Liver (tissue), 8 donors: ENCODE measurements at regions not wholly inside any gene's neighbourhood (a gene's known extent, or its start where the extent isn't known, plus 50 kb on each side); places are given as distances from the start of the nearest gene placed in this dataset.

Experiments
- DNase-seq: peaks from one replicate; pipeline ENCODE4 v3.0.0-alpha.2; 2017; ENCODE audit warnings: low spot score
- H3K27ac ChIP-seq, 2 donors: one replicate each; pipeline ENCODE4 v1.7.0; 2013; ENCODE audit warnings: inconsistent platforms in 2 of 2, low read length in 2 of 2, control low read depth in 1 of 2, low read depth in 1 of 2, mild to moderate bottlenecking in 1 of 2
- H3K27me3 ChIP-seq, 4 donors: one replicate each; pipeline versions ENCODE4 v1.6.1 to v1.7.0; 2013; ENCODE audit warnings: low read length in 3 of 4, inconsistent platforms in 1 of 4, mild to moderate bottlenecking in 1 of 4, moderate library complexity in 1 of 4; ENCODE audit not compliant: control insufficient read depth in 4 of 4, insufficient read depth in 4 of 4
- H3K36me3 ChIP-seq, 4 donors: one replicate each; pipeline versions ENCODE4 v1.6.1 to v1.7.0; 2013; ENCODE audit warnings: low read length in 3 of 4, mild to moderate bottlenecking in 3 of 4, low read depth in 1 of 4, moderate library complexity in 1 of 4; ENCODE audit not compliant: control insufficient read depth in 4 of 4, insufficient read depth in 3 of 4
- H3K4me1 ChIP-seq, 4 donors: one replicate each; pipeline versions ENCODE4 v1.6.1 to v1.7.0; 2013; ENCODE audit warnings: low read length in 3 of 4, mild to moderate bottlenecking in 3 of 4, moderate library complexity in 1 of 4; ENCODE audit not compliant: control insufficient read depth in 4 of 4, insufficient read depth in 4 of 4
- H3K4me3 ChIP-seq, 3 donors: one replicate each; pipeline versions ENCODE4 v1.6.1 to v1.7.0; 2013; ENCODE audit warnings: low read length in 3 of 3, control low read depth in 1 of 3, low read depth in 1 of 3, mild to moderate bottlenecking in 1 of 3
- H3K9ac ChIP-seq, 2 donors: one replicate each; pipeline ENCODE4 v1.7.0; 2013; ENCODE audit warnings: low read length in 2 of 2, mild to moderate bottlenecking in 2 of 2, moderate library complexity in 2 of 2, control low read depth in 1 of 2, low read depth in 1 of 2
- H3K9me3 ChIP-seq, 4 donors: one replicate each; pipeline versions ENCODE4 v1.6.1 to v1.7.0; 2013; ENCODE audit warnings: low read length in 3 of 4; ENCODE audit not compliant: control insufficient read depth in 4 of 4
- EGR1 ChIP-seq, 2 donors: IDR thresholded peaks; 2 replicates each; pipeline ENCODE4 v1.6.1; 2016 to 2018; ENCODE audit warnings: antibody characterized with exemption in 2 of 2, low read depth in 2 of 2
- FOXA1 ChIP-seq: IDR thresholded peaks from 2 replicates; pipeline ENCODE4 v1.6.1; 2016; ENCODE audit warnings: antibody characterized with exemption
- FOXA2 ChIP-seq: IDR thresholded peaks from 2 replicates; pipeline ENCODE4 v1.6.1; 2016; ENCODE audit warnings: antibody characterized with exemption
- GABPA ChIP-seq, 2 donors: IDR thresholded peaks in 1 of 2; conservative IDR thresholded peaks in 1 of 2; 2 replicates each; pipeline ENCODE4 v1.6.1; 2016; ENCODE audit warnings: antibody characterized with exemption in 2 of 2, mild to moderate bottlenecking in 1 of 2, moderate library complexity in 1 of 2
- HNF4A ChIP-seq, 2 donors: conservative IDR thresholded peaks; 2 replicates each; pipeline ENCODE4 v1.6.1; 2016; ENCODE audit warnings: antibody characterized with exemption in 2 of 2, mild to moderate bottlenecking in 2 of 2
- JUND ChIP-seq, 2 donors: IDR thresholded peaks; 2 replicates each; pipeline ENCODE4 v1.6.1; 2016; ENCODE audit warnings: antibody characterized with exemption in 2 of 2
- NR2F2 ChIP-seq: IDR thresholded peaks from 2 replicates; pipeline ENCODE4 v1.6.1; 2016; ENCODE audit warnings: antibody characterized with exemption
- RXRA ChIP-seq, 2 donors: IDR thresholded peaks; 2 replicates each; pipeline ENCODE4 v1.6.1; 2017 to 2018; ENCODE audit warnings: antibody characterized with exemption in 2 of 2, mild to moderate bottlenecking in 1 of 2
- TAF1 ChIP-seq: conservative IDR thresholded peaks from 2 replicates; pipeline ENCODE4 v1.6.1; 2016; ENCODE audit warnings: antibody characterized with exemption, mild to moderate bottlenecking
- YY1 ChIP-seq: IDR thresholded peaks from 2 replicates; pipeline ENCODE4 v1.6.1; 2016; ENCODE audit warnings: antibody characterized with exemption, mild to moderate bottlenecking
- WGBS: extraction: QIAGEN DNeasy Blood & Tissue Kit; methylation state at CpG from one replicate; pipeline ENCODE4 v1.1.7; 2013; 5-methylcytosine and 5-hydroxymethylcytosine counted together
- TF ChIP-seq, protein P1 (sequence below): IDR thresholded peaks from 2 replicates; pipeline ENCODE4 v1.6.1; 2016; ENCODE audit warnings: antibody characterized with exemption
- TF ChIP-seq, protein P2 (sequence below): IDR thresholded peaks from 2 replicates; pipeline ENCODE4 v1.6.1; 2016; ENCODE audit warnings: antibody characterized with exemption
- TF ChIP-seq, protein P3 (sequence below): IDR thresholded peaks from 2 replicates; pipeline ENCODE4 v1.6.1; 2016; ENCODE audit warnings: antibody characterized with exemption, mild to moderate bottlenecking
- TF ChIP-seq, protein P4 (sequence below): IDR thresholded peaks from 2 replicates; pipeline ENCODE4 v1.6.1; 2016; ENCODE audit warnings: antibody characterized with exemption
- TF ChIP-seq, protein P5 (sequence below): fragments of 150-350 bp; IDR thresholded peaks from 2 replicates; pipeline ENCODE4 v1.5.1; 2017; ENCODE audit warnings: improper control_type of control experiment, low read depth, low read length; ENCODE audit not compliant: missing input control
- donor health status: healthy.
- donor health status: healthy.
- donor health status: healthy.
- donor health status: healthy.
- donor health status: healthy.

DNA sequence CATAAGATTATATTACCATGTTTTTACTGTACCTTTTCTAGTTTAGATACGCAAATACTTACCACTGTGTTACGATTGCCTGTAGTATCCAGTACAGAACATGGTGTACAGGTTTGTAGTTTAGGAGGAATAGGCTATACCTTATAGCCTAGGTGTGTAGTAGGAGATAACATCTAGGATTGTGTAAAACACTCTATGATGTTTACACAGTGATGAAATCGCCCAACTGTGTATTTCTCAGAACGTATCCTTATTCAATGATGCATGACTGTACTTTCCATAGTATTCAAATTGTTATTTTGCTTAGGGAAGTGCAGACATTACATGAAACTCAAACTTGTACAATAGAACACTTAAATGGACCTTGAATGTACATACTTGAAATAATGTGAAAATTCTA, 188.1 kb upstream of the PDGFD start:
- no peaks in the 10 kb centered on the region for H3K4me1 ChIP-seq
- H3K9me3 ChIP-seq = peaks cover 0 to 4% (median 0%) of the 10 kb centered on the region in 4 donors
- WGBS = 71% methylated on average over 4 of the region's 4 CpGs
- H3K4me3 ChIP-seq = no peak overlapping the region
- no peak overlapping the region for H3K9ac ChIP-seq
- H3K27ac ChIP-seq = no peak overlapping the region
- TF ChIP-seq, protein P1, sequence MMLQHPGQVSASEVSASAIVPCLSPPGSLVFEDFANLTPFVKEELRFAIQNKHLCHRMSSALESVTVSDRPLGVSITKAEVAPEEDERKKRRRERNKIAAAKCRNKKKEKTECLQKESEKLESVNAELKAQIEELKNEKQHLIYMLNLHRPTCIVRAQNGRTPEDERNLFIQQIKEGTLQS = no peak
- TF ChIP-seq NR2F2 = no peak
- no peak for TF ChIP-seq RXRA (IDR thresholded peaks at IDR 0.05)
- no peak for TF ChIP-seq EGR1 (IDR thresholded peaks at IDR 0.05; ENCODE audit: low read depth in 2 of 2)
- no peak for TF ChIP-seq YY1
- TF ChIP-seq, protein P2, sequence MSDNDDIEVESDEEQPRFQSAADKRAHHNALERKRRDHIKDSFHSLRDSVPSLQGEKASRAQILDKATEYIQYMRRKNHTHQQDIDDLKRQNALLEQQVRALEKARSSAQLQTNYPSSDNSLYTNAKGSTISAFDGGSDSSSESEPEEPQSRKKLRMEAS = no peak
- no peak for TF ChIP-seq JUND (IDR thresholded peaks at IDR 0.05)
- TF ChIP-seq, protein P3, sequence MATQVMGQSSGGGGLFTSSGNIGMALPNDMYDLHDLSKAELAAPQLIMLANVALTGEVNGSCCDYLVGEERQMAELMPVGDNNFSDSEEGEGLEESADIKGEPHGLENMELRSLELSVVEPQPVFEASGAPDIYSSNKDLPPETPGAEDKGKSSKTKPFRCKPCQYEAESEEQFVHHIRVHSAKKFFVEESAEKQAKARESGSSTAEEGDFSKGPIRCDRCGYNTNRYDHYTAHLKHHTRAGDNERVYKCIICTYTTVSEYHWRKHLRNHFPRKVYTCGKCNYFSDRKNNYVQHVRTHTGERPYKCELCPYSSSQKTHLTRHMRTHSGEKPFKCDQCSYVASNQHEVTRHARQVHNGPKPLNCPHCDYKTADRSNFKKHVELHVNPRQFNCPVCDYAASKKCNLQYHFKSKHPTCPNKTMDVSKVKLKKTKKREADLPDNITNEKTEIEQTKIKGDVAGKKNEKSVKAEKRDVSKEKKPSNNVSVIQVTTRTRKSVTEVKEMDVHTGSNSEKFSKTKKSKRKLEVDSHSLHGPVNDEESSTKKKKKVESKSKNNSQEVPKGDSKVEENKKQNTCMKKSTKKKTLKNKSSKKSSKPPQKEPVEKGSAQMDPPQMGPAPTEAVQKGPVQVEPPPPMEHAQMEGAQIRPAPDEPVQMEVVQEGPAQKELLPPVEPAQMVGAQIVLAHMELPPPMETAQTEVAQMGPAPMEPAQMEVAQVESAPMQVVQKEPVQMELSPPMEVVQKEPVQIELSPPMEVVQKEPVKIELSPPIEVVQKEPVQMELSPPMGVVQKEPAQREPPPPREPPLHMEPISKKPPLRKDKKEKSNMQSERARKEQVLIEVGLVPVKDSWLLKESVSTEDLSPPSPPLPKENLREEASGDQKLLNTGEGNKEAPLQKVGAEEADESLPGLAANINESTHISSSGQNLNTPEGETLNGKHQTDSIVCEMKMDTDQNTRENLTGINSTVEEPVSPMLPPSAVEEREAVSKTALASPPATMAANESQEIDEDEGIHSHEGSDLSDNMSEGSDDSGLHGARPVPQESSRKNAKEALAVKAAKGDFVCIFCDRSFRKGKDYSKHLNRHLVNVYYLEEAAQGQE = no peak
- TF ChIP-seq HNF4A (conservative IDR thresholded peaks at IDR 0.05) = no peak
- TF ChIP-seq FOXA1 = no peak
- no peak for TF ChIP-seq FOXA2
- TF ChIP-seq GABPA (IDR thresholded peaks at IDR 0.05 in 1 of 2, conservative IDR thresholded peaks at IDR 0.05 in 1 of 2) = no peak
- no peak for TF ChIP-seq TAF1
- TF ChIP-seq, protein P4, sequence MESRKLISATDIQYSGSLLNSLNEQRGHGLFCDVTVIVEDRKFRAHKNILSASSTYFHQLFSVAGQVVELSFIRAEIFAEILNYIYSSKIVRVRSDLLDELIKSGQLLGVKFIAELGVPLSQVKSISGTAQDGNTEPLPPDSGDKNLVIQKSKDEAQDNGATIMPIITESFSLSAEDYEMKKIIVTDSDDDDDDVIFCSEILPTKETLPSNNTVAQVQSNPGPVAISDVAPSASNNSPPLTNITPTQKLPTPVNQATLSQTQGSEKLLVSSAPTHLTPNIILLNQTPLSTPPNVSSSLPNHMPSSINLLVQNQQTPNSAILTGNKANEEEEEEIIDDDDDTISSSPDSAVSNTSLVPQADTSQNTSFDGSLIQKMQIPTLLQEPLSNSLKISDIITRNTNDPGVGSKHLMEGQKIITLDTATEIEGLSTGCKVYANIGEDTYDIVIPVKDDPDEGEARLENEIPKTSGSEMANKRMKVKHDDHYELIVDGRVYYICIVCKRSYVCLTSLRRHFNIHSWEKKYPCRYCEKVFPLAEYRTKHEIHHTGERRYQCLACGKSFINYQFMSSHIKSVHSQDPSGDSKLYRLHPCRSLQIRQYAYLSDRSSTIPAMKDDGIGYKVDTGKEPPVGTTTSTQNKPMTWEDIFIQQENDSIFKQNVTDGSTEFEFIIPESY = no peak
- DNase-seq = no peak
- H3K36me3 ChIP-seq = no peaks in the 10 kb centered on the region
- no peaks in the 10 kb centered on the region for H3K27me3 ChIP-seq

DNA sequence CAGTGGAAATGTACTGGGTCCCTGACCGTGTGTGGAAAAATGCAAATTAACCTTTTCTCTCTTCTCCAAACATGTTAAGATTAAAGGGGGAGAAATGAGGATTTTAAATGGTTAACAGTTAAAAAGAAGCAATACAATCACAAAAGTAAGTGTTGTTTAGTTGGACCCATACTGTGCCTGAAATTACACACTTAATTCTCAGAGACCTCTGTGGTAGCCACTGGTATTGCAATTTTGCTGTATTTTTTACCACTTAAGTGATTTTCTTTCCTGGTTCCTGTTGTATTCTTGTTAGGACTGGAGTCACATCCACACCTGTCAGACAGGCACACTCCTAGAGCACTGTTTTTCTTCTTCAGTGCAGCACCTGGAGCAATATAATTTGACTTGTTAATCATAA, 179.6 kb upstream of the PDGFD start:
- Histone ChIP-seq H3K9me3 (no peaks in the 10 kb centered on the region), H3K4me3 (no peak overlapping the region), H3K36me3 (no peaks in the 10 kb centered on the region), H3K4me1 (no peaks in the 10 kb centered on the region), H3K27ac (no peak overlapping the region), H3K9ac (no peak overlapping the region), H3K27me3 (no peaks in the 10 kb centered on the region)
- WGBS = 73% methylated on average over 1 of the region's 1 CpG
- no peak for DNase-seq
- TF ChIP-seq, protein P3 = no peak
- TF ChIP-seq, protein P2 = no peak
- TF ChIP-seq, protein P5, sequence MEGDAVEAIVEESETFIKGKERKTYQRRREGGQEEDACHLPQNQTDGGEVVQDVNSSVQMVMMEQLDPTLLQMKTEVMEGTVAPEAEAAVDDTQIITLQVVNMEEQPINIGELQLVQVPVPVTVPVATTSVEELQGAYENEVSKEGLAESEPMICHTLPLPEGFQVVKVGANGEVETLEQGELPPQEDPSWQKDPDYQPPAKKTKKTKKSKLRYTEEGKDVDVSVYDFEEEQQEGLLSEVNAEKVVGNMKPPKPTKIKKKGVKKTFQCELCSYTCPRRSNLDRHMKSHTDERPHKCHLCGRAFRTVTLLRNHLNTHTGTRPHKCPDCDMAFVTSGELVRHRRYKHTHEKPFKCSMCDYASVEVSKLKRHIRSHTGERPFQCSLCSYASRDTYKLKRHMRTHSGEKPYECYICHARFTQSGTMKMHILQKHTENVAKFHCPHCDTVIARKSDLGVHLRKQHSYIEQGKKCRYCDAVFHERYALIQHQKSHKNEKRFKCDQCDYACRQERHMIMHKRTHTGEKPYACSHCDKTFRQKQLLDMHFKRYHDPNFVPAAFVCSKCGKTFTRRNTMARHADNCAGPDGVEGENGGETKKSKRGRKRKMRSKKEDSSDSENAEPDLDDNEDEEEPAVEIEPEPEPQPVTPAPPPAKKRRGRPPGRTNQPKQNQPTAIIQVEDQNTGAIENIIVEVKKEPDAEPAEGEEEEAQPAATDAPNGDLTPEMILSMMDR = peak; percentile 20
- no peak for TF ChIP-seq RXRA (IDR thresholded peaks at IDR 0.05)
